ENCODE measurements at regions not wholly inside any gene's neighbourhood (a gene's known extent, or its start where the extent isn't known, plus 50 kb on each side); places are given as distances from the start of the nearest gene placed in this dataset.

- TF ChIP-seq CTCF (IDR thresholded peaks at IDR 0.05; ENCODE audit: borderline replicate concordance, extremely low read depth, low read length, poor library complexity, severe bottlenecking) (no peak), EZH2 (IDR thresholded peaks at IDR 0.05; ENCODE audit: borderline replicate concordance, low read depth, low read length, severe bottlenecking) (no peak)
These were observed 247.0 kb downstream of the C4orf33 start for GRCh38 chr4:129342819-129343408.

Data from DND-41 (cell line).